ENCODE measurements at regions not wholly inside any gene's neighbourhood (a gene's known extent, or its start where the extent isn't known, plus 50 kb on each side); places are given as distances from the start of the nearest gene placed in this dataset.

GRCh38 chr13:107275945-107276614 lies 708.1 kb upstream of the ARGLU1 start:
- no peak overlapping the region for H3K4me2 ChIP-seq (ENCODE audit: insufficient read depth, low read length)
- H3K27ac ChIP-seq (ENCODE audit: extremely low read depth, low read depth, low read length): no peak overlapping the region
- no peak overlapping the region for H3K4me3 ChIP-seq
- ATAC-seq (no peak), DNase-seq (ENCODE audit: extremely low read depth in 1 of 4, low spot score in 3 of 4) (no peak), FAIRE-seq (no peak)
- intact Hi-C loops (cut with micrococcal nuclease): no loop called here
- H3K27me3 ChIP-seq (ENCODE audit: control insufficient read depth in 2 of 2, insufficient read depth in 2 of 2, low read length in 2 of 2): no peaks in the 10 kb centered on the region
- no peak overlapping the region for H3K9ac ChIP-seq (ENCODE audit: insufficient read depth in 1 of 2, low read depth in 2 of 2, low read length in 2 of 2)
- ChIA-PET CTCF (ENCODE audit: low intra/inter-chr PET ratio) (no interaction called here), POLR2A (no interaction called here)
- no peaks in the 10 kb centered on the region for H3K79me2 ChIP-seq (ENCODE audit: control insufficient read depth, insufficient read depth, low read length)
- no peaks in the 10 kb centered on the region for H4K20me1 ChIP-seq (replicated peaks; ENCODE audit: control insufficient read depth, insufficient read depth, low read length)
- no peaks in the 10 kb centered on the region for H3K9me1 ChIP-seq (ENCODE audit: control insufficient read depth, insufficient read depth, low read length)
- no peaks in the 10 kb centered on the region for H3K4me1 ChIP-seq (replicated peaks in 1 of 2; ENCODE audit: control insufficient read depth in 2 of 2, insufficient read depth in 2 of 2, low read length in 2 of 2)
- WGBS (ENCODE audit: insufficient coverage, low coverage, missing lambda C conversion rate): 0% methylated on average over 5 of the region's 6 CpGs
- no peaks in the 10 kb centered on the region for H3K36me3 ChIP-seq (ENCODE audit: control insufficient read depth, insufficient read depth, low read length)
- H2AFZ ChIP-seq (ENCODE audit: low read depth, low read length): no peak overlapping the region
- BruUV-seq (replicated peaks): no TSS peak
- H3K9me3 ChIP-seq (replicated peaks; ENCODE audit: control insufficient read depth, insufficient read depth, low read depth, low read length): no peaks in the 10 kb centered on the region
- in situ Hi-C loops (cut with MboI): no loop called here
- TF ChIP-seq ZNF143 (CRISPR knock-in tag; IDR thresholded peaks at IDR 0.05): no peak
- no peak for TF ChIP-seq FOXK1 (CRISPR knock-in tag; IDR thresholded peaks at IDR 0.05; ENCODE audit: borderline replicate concordance)
- TF ChIP-seq NFE2 (IDR thresholded peaks at IDR 0.05; ENCODE audit: low read depth): no peak
- no peak for TF ChIP-seq MAX (CRISPR knock-in tag; IDR thresholded peaks at IDR 0.05)
- no peak for TF ChIP-seq KAT2B (IDR thresholded peaks at IDR 0.05; ENCODE audit: low read depth, low read length)
- no peak for TF ChIP-seq HOXB6 (CRISPR knock-in tag; IDR thresholded peaks at IDR 0.05; ENCODE audit: borderline replicate concordance)
- no peak for TF ChIP-seq ELF1 (tag; IDR thresholded peaks at IDR 0.05)
- no peak for TF ChIP-seq TFAP4 (CRISPR knock-in tag; IDR thresholded peaks at IDR 0.05; ENCODE audit: borderline replicate concordance)
- no peak for TF ChIP-seq FIP1L1 (IDR thresholded peaks at IDR 0.05; ENCODE audit: low read depth, low read length, poor library complexity, severe bottlenecking)
- no peak for TF ChIP-seq ATF6 (CRISPR knock-in tag; IDR thresholded peaks at IDR 0.05)
- TF ChIP-seq MXI1 (IDR thresholded peaks at IDR 0.05; ENCODE audit: low read depth, low read length): no peak
- TF ChIP-seq PHF20 (IDR thresholded peaks at IDR 0.05; ENCODE audit: partially characterized antibody): no peak
- no peak for TF ChIP-seq ZHX1 (conservative IDR thresholded peaks at IDR 0.05; ENCODE audit: low read length)
- no peak for TF ChIP-seq VEZF1 (CRISPR knock-in tag; IDR thresholded peaks at IDR 0.05)
- no peak for TF ChIP-seq ZNF133 (CRISPR knock-in tag; IDR thresholded peaks at IDR 0.05)
- TF ChIP-seq CAMTA2 (CRISPR knock-in tag; conservative IDR thresholded peaks at IDR 0.05): no peak

Measured in K562 (cell line).